ENCODE measurements at regions not wholly inside any gene's neighbourhood (a gene's known extent, or its start where the extent isn't known, plus 50 kb on each side); places are given as distances from the start of the nearest gene placed in this dataset.

GRCh38 chr16:51374790-51375189 is 223.7 kb upstream of the SALL1 start:
- no peak for DNase-seq
- TF ChIP-seq CTCF (IDR thresholded peaks at IDR 0.05; ENCODE audit: unreplicated experiment), result no peak
- BruUV-seq (replicated peaks), result no TSS peak

DNA sequence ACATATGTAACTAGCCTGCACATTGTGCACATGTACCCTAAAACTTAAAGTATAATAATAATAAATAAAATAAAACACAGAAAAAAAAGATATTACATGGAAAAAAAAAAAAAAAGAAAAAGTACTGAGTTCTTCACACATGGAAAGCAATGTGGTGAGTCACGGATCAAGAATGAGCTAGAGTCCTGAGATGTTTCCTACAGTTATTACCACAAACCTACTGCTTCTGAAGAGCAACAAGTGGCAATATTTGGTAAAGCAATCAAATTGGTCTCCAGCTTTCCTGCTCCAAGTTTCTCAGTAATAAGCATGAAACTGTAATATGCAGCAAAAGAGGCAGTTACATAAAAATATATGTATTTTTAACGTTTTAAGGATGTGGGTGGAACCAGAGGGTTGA is 223.3 kb upstream of the SALL1 start:
- Mint-ChIP-seq H3K27ac (ENCODE audit: unreplicated experiment) (no peak overlapping the region), H3K4me1 (ENCODE audit: low read depth, unreplicated experiment) (no peaks in the 10 kb centered on the region), H3K4me3 (ENCODE audit: low read depth, unreplicated experiment) (no peak overlapping the region), H3K36me3 (ENCODE audit: insufficient read depth, unreplicated experiment) (no peaks in the 10 kb centered on the region), H3K27me3 (ENCODE audit: unreplicated experiment) (no peaks in the 10 kb centered on the region), H3K9me3 (ENCODE audit: low read depth, unreplicated experiment) (no peaks in the 10 kb centered on the region)
- CTCF ChIA-PET, result interaction anchor here (0.7 kb wide), 1 partner anchor 472 kb away, joined by 3 read pairs; no protein-coding TSS in a partner anchor
- BruUV-seq (replicated peaks), result no TSS peak
- intact Hi-C loops (cut with micrococcal nuclease; ENCODE audit: unreplicated experiment), result no loop called here
- TF ChIP-seq CTCF (IDR thresholded peaks at IDR 0.05; ENCODE audit: unreplicated experiment), result no peak
- DNase-seq, result no peak

More at GRCh38 chr16:51374790-51375189, 223.7 kb upstream of the SALL1 start:
- CTCF ChIA-PET, result interaction anchor here (0.6 to 0.7 kb wide), 2 partner anchors 190 to 472 kb away, joined by 3 to 5 read pairs; no protein-coding TSS in a partner anchor
- H3K4me1 Mint-ChIP-seq (ENCODE audit: low read depth, unreplicated experiment), result peaks cover under 1% of the 10 kb centered on the region
- no peaks in the 10 kb centered on the region for H3K27me3 Mint-ChIP-seq (ENCODE audit: unreplicated experiment)
- H3K4me3 Mint-ChIP-seq (ENCODE audit: low read depth, unreplicated experiment), result no peak overlapping the region
- H3K9me3 Mint-ChIP-seq (ENCODE audit: low read depth, unreplicated experiment), result no peaks in the 10 kb centered on the region
- no peaks in the 10 kb centered on the region for H3K36me3 Mint-ChIP-seq (ENCODE audit: insufficient read depth, unreplicated experiment)
- intact Hi-C loops (cut with micrococcal nuclease; ENCODE audit: unreplicated experiment), result no loop called here
- no peak overlapping the region for H3K27ac Mint-ChIP-seq (ENCODE audit: unreplicated experiment)

GRCh38 chr16:51365715-51366114 is 214.6 kb upstream of the SALL1 start:
- no peaks in the 10 kb centered on the region for H3K27me3 Mint-ChIP-seq (ENCODE audit: unreplicated experiment)
- CTCF ChIA-PET, result no interaction called here
- no TSS peak for BruUV-seq (replicated peaks)
- no peaks in the 10 kb centered on the region for H3K36me3 Mint-ChIP-seq (ENCODE audit: insufficient read depth, unreplicated experiment)
- H3K9me3 Mint-ChIP-seq (ENCODE audit: low read depth, unreplicated experiment), result no peaks in the 10 kb centered on the region
- no peaks in the 10 kb centered on the region for H3K4me1 Mint-ChIP-seq (ENCODE audit: low read depth, unreplicated experiment)
- TF ChIP-seq CTCF (IDR thresholded peaks at IDR 0.05; ENCODE audit: unreplicated experiment), result no peak
- intact Hi-C loops (cut with micrococcal nuclease; ENCODE audit: unreplicated experiment), result no loop called here
- no peak overlapping the region for H3K27ac Mint-ChIP-seq (ENCODE audit: unreplicated experiment)
- no peak overlapping the region for H3K4me3 Mint-ChIP-seq (ENCODE audit: low read depth, unreplicated experiment)
- no peak for DNase-seq

DNA sequence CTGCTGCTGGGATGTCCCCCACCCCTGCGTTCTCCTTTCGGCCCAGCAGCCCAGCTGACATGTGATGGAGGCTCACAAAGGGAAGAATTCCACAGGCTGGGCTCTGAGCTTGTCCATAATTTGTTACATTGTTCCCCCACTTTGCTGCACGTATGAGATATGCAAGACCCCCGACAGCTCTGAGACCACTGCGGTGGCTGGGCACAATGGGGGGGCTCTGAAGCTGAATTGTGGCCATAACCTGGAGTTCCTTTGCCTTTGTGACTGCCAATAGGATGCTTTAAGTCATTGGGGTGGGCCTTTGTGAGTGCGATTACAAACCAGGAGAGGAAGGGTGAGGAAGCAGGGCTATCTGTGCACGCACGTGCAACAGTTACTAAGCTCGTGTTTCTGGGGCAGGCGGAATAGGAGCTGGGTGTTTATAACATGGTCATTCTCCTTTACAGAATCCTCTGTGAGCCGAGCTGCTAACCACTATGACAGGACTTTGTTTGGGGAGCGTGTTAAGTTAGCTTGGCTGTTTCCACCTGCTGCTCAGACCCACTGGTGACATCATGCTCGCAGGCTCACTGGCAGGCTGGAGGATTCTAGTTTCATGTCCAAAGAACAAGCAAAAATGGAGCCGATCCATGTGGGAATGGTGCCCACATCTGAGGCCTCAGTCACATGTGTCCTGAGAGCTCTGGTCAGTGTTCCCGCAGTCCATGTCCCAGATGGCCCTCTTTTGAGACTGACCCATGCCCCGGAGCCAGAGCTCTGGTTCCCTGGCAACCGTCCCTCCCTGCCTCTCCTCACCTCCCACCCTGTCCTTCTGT is 208.3 kb upstream of the SALL1 start:
- TF ChIP-seq CTCF (IDR thresholded peaks at IDR 0.05; ENCODE audit: unreplicated experiment), result no peak
- Mint-ChIP-seq H3K9me3 (ENCODE audit: low read depth, unreplicated experiment) (no peaks in the 10 kb centered on the region), H3K4me1 (ENCODE audit: low read depth, unreplicated experiment) (no peaks in the 10 kb centered on the region), H3K27me3 (ENCODE audit: unreplicated experiment) (no peaks in the 10 kb centered on the region), H3K36me3 (ENCODE audit: insufficient read depth, unreplicated experiment) (no peaks in the 10 kb centered on the region), H3K27ac (ENCODE audit: unreplicated experiment) (no peak overlapping the region), H3K4me3 (ENCODE audit: low read depth, unreplicated experiment) (no peak overlapping the region)
- intact Hi-C loops (cut with micrococcal nuclease; ENCODE audit: unreplicated experiment), result no loop called here
- CTCF ChIA-PET, result no interaction called here
- no TSS peak for BruUV-seq (replicated peaks)
- no peak for DNase-seq

Data from Calu3 (cell line).